ENCODE measurements at regions not wholly inside any gene's neighbourhood (a gene's known extent, or its start where the extent isn't known, plus 50 kb on each side); places are given as distances from the start of the nearest gene placed in this dataset.
A peak's percentile ranks its signal among the peaks of the same experiment; 100 is the strongest.
"Not testable (repeated sequence)": the region's sequence is repeated elsewhere in the genome, so short reads cannot be mapped to it uniquely, and the experiment has no call there.

DNA sequence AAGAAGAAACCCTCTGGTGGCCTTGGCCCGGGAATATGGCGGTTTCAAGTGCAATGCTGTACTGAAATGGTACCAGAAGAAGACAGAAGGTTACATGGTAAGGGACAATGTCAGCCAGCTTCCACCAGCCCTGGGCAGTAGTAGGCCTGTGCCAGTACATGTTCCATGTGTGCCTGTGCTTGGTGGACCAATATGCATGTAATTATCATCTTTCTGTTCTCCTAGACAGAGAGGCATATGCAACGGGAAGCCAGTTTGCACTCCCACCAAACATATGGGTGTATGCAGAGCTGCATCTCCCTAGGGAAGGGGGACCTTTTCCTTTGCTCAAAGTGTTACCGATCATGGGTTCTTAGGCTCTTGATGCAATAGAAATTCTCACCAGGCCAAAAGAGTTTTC is 80.9 kb upstream of the ADORA2B start:
- DNase-seq = not testable (repeated sequence)

DNA sequence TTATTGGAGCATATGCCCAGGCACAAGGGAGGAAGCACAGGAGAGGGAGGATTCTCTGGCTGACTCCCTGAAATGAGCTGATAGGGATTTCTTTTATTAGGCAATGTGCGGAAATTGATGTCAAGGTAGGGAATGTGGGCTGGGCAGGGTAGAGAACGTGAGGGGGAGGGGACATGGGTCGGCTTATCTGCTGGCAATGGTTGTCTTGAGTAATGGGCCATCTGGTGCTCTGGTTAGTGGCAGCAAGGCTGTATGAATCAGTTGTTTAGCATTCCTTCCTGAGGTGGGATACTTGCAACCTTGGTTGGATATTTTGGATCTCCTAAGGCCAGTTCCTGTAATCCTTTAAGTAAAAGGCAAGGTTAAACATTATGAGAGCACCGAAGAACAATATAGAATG is 80.5 kb upstream of the ADORA2B start:
- not testable (repeated sequence) for DNase-seq

DNA sequence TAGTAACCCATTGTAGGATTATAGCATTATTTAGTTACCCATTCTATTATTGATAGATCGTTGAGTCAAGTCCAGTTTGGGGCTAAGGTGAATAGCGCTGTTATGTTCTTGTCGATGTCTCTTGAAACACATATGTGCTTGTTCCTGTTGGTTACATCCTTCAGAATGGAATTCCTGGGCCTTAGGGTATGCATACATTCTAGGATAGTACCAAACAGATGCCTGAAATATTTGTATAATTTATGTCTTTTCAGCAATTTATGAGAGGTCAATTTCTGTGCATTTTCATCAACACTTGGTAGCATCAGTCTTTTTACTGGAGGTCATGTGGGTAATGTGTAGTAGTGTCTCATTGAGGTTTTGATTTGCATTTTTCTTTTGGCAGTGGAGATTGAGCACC is 78.9 kb upstream of the ADORA2B start:
- not testable (repeated sequence) for DNase-seq

DNA sequence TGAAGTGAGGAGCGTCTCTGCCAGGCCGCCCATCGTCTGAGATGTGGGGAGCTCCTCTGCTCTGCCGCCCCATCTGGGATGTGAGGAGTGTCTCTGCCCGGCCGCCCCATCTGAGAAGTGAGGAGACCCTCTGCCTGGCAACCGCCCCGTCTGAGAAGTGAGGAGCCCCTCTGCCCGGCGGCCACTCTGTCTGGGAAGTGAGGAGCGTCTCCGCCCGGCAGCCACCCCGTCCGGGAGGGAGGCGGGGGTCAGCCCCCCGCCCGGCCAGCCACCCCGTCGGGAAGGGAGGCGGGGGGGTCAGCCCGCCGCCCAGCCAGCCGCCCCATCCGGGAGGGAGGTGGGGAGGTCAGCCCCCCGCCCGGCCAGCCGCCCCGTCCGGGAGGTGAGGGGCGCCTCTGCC is 77.6 kb upstream of the ADORA2B start:
- not testable (repeated sequence) for DNase-seq

DNA sequence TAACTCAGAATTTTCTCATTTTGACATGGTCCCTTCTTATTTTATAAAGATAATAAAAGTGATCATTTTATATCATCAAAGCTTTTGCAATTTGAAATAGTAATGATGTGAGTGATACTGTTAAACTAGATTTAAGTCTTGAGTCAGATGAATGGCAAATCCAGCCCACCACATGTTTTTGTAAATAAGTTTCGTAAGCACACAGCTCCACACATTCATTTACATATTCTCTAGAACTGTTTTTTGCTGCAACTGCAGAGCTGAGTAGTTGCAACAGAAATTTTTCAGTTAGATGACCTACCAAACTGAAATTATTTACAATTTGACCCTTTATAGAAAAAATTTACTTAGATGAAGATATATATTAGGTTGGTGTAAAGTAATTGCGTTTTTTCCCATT is 75.1 kb upstream of the ADORA2B start:
- not testable (repeated sequence) for DNase-seq

DNA sequence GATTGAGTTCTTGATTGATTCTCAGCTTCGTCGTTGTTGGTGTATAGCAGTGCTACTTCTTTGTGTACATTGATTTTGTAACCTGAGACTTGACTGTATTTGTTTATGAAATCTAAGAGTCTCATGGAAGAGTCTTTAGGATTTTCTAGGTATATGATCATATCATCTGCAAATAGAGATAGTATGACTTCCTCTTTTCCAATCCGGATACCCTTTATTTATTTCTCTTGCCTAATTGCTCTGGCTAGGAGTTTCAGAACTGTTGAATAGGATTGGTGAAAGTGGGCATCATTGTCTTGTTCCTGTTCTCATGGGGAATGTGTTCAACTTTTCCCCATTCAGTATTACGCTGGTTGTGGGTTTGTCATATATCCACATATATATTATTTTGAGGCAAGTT is 72.3 kb upstream of the ADORA2B start:
- DNase-seq = not testable (repeated sequence)

DNA sequence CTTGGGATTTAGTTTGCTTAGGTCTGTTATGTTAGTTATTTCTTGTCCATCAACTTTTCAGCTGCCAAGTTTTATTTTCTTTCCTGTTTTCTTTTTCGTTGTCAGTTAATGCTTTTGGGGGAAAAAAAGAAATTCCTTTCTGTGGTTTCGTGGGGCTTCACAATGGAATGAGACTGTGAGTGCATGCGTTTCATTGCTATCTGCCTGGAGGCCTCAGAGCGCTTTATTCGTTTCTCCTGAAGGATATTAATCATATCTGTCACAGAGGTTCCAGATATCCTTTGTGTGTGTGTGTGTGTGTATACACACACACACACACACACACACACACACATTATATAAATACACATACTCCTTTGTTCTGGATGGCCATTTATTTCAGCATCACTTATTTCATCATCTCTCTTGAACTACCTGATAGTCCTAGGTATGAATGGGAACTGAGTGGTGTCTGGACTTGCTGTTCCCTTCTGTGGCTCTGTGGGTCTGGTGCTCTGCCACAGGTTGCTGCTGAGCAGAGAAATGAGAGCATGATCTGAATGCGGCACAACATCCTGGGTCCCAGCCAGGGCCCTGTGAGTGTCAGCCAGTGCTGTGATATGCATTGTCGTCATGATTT is 66.9 kb upstream of the ADORA2B start:
- not testable (repeated sequence) for DNase-seq

DNA sequence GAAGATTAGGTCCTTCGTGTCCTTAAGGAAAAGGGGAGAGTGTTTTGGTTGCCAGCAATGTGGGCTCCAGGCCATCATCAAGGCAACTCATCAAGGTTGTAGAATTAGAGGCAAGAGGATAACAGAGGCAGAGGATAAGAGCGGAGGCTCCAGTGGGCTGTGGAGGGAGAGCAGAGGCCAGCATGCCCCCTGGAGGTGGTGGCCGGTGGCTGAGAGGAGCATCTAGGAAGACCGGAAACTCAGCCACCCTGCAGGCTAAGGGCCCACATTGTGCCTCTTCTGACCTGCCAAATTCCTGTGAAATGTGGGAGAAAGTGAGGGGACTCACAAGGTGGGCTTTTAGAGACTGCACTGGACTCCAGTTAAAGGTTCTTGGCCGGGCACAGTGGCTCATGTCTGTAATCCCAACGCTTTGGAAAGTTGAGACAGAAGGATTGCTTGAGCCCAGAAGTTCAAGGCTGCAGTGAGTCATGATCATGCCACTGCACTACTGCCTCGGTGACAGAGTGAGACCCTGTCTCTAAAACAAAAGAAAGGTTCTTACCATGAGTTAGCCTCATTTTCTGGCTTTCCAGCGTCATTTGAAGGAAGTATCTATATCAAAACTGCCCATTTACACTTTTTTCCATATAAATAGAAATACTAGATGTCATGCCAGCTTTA is 62.7 kb upstream of the ADORA2B start:
- no peak for DNase-seq

DNA sequence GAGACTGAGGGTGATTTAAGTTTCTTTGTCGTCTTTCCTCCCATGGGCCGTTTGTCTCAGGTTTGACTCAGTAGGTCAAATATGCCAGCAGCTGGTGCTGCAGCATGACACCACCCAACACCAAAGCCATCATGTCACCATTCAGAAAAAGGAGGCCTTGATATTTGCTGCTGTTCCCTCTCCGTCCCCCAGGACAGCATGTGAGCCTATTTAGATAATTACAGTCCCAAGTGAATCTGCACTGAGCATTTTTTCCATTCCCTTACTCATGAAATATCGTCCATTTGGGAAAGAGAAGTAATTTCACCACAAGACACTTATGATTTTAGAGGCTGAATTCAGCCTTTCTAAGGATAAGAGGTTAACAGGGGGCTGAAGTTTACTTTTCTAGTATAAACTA is 62.2 kb upstream of the ADORA2B start:
- DNase-seq = no peak

DNA sequence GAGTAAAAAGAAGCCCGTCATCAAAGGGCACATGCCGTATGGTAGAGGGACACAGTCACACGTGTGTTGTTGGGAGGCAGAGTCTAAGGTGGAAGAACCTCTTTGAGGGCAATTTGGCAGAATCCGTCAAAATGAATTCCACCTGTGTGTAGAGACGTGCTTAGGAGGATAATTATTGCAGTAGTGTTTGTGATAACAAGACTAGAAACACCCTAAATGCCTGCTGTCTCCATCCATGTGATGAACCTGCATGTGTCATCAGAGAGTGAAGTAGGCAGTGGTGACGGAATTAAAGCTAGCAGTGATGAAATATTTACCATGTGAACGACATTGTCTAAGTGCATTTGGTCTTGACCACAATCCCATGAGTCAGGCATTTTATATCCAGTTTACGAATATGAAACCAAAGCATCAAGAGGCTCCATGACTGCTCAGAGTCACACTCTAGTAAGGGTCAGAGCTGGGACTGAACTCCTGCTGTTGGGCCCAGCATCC is 61.3 kb upstream of the ADORA2B start:
- no peak for DNase-seq

DNA sequence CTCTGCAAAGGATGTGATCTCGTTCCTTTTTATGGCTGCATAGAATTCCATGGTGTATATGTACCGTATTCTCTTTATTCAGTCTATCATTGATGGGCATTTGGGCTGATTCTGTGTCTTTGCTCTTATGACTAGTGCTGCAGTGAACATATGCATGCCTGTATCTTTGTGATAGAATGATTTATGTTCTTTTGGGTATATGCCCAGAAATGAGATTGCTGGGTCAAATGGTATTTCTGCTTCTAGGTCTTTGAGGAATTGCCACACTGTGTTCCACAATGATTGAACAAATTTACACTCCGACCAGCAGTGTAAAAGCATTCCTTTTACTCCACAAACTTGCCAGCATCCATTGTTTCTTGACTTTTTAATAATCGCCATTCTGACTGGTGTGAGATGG is 60.2 kb upstream of the ADORA2B start:
- DNase-seq = no peak

DNA sequence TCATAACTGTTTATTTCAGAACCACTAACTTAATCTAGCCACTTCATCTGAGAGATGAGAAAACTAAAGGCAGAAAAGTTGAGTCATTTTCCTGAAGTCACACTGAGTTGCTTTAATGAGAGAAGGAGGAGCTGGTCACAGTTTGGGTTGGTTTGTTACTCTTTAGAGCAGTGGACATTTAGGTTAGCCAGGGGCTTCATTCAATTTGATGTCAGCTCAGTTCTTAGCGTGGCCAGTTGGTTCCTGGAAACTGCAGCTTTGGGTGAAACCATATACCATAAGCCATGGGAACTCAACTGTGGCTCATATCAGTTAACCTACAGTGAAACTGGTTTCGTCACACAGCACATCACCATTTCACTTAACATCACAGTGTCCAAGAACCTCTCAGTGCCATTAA is 59.2 kb upstream of the ADORA2B start:
- no peak for DNase-seq

DNA sequence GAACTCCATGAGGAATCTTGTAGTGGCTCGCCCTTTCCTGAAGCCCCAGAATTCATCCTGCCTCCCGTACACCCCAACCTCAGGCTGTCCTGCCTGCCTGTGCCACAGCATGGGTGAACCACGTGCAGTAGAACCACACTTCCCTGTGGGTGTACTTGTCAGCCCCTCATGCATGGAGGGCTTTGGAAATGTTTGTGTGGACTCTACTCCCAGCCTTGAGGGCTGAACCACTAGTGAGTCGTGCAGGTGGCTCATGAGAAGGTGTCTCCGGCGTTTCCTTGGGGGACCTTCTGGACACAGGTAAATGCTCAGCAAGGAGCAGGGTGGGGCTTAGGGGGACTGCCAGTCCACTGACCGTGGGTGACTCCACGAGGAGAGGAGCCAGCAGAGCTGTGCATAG is 58.7 kb upstream of the ADORA2B start:
- DNase-seq = no peak

DNA sequence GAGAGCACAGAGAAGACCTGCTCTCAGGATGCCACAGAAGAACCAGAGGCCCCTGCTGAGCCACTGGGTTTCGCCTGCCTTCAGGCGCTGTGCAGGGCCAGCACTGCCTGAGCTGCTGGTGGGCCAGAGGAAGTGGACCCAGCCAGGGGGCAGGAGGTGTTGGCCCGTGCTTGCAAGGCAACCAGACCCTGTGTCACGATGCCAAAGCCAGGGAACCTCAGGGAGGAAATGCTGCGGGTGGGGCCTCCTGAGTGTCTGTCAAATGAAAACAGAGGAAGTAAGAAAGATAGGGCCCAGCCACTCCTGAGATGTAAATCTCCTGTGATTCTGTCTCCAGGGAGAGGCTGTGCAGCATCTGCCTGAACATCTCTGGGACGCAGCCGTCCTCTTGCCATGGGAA is 58.1 kb upstream of the ADORA2B start:
- DNase-seq = peak in 1 of 2 experiments; percentile 11

DNA sequence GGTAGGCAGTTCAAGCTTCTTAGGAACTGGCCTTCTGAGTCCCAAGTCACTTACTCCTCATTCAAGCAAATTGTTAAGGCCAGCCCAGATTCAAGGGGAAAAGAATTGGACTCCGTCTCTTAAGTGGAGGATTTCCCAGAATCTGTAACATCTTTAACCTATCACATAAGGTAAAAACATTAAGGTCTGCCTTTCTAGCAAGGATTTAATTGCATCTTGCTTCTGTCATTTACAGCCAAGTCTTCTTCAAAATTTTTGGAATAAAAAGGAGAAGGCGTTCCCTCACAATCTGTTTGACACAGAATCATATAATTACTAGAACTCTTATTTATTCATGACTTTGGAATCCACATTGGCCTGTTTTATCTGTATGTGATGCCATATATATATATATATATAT is 56.5 kb upstream of the ADORA2B start:
- DNase-seq = no peak

DNA sequence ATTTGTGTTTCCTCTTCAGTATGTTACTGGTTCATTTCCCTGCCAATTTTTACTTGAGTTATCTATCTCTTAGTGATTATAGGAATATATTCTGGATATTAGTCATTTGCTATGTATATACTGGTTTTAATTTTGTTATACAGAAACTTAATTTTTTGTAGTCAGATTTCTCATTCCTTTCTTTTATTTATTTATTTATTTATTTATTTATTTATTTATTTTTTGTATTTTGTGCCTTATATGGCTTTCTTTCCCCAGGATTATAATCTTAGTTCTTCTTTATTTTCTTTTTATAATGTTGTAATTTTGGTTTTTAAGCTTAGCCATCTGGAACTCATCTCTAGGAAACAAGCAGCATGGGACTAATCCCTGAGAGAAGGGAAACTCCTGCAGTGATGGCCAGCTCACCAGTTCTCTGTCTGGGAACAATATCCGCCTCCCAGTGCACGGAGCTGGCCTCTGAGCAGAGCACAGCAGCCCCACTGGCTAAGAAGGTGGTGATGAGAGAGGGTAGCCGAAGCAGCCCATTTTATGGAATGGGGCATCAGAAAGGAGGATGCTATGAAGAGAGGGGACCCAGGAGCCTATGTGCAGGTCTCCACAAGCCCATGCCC is 54.5 kb upstream of the ADORA2B start:
- DNase-seq = no peak

DNA sequence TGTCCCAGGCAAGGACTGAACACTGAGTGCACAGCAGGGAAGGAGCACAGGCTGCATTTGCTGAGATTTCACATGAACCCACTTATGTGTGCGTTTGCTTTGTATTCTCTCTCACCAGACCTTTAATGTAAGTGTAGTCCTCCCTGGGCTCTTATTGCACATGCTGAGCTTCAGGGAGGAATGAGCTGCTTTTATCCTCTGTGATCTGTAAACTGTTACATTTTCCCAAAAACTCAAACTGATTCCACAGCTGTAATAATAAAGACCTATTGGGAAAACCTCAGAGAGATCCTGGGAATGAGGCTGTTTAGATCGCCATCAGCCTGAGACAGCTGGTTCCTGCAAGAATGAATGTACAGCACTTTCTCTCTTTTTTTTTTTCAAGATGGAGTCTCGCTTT is 53.6 kb upstream of the ADORA2B start:
- DNase-seq = no peak

DNA sequence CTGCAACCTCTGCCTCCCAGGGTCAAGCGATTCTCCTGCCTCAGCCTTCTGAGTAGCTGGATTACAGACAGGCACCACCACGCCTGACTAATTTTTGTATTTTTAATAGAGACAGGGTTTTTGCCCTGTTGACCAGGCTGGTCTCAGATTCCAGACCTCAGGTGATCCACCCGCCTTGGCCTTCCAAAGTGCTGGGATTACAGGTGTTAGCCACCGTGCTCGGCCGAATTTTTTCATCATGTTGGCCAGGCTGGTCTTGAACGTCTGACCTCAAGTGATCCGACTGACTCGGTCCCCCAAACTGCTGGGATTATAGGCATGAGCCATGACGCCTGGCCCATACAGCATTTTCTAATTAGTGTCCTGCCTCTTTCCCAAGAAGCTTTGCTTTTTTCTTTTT is 52.7 kb upstream of the ADORA2B start:
- no peak for DNase-seq

DNA sequence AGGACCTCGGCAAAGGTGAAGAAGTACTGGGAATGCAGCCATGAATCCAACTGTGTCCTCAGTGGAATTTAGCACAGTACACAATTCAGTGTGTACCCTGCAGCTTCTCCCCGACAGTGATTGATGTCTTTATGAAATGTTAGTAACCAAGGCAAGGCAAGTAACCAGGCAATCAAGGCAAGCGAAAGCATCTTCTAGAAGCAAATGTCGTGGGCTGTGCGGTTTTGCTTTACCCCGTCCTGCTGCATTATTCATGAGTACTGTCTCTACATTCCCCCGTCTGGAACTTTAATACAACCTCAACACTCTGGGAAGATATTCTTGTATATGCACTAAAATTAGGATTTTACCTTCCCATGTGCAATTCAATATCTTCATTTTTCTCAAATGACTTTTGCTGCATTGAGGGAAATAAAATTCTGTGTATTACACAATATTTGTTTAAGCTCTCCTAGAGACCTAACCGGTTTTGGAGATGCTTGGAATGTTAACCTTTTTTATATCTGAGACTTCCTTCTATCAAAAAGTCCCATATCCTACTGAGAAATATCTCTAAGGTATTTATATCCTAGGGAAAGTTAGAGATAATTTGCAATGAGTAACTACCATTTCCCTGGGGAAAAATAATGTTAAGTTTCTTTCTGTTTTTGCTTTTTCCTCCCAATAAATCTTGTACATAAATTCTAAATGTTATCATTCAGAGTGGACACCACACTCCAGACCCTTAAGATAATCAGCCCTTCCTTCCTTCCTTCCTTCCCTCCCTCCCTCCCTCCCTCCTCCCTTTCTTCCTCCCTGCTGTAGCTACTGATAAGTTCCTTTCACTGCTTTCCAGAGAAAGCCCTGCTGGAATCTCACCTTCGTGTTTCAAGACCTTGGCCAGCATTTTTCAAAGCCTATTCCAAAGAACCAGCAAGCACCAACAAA is 51.9 kb upstream of the ADORA2B start:
- DNase-seq = no peak

DNA sequence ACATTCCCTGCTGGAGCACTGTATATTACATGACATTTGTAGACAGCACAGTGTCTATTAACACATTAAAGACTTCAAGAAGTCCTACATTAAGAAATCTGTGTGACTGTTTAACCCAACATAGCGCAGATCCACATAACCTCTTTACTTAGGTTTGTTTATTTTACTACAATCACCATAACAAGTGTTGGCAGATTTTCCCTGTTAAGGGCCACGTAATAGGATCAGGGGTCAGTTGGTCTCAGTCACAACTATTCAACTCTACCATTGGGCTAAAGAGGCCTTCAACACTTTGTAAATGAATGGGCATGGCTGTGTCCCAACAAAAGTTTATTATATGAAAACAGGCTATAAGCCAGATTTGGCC is 51.3 kb upstream of the ADORA2B start:
- DNase-seq = no peak

DNA sequence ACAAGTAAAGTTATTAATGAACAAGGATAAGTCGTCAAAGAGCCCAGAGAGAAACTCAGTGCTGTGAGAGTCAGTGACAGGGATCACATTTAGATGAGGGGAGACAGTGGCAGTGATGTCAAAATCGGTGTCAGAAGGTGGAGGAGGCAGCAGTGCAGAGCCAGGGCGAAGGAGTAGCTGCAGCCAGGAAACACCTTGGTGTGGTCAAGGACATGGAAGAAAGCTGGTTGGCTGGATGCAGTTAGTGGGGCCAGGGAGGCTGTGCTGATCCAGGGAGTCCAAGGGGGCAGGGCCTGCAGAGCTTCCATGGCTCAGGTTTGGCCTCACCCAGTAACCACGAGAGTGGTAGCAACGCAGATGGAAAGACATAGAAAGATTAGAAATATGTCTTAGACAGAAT is 50.7 kb upstream of the ADORA2B start:
- no peak for DNase-seq

DNA sequence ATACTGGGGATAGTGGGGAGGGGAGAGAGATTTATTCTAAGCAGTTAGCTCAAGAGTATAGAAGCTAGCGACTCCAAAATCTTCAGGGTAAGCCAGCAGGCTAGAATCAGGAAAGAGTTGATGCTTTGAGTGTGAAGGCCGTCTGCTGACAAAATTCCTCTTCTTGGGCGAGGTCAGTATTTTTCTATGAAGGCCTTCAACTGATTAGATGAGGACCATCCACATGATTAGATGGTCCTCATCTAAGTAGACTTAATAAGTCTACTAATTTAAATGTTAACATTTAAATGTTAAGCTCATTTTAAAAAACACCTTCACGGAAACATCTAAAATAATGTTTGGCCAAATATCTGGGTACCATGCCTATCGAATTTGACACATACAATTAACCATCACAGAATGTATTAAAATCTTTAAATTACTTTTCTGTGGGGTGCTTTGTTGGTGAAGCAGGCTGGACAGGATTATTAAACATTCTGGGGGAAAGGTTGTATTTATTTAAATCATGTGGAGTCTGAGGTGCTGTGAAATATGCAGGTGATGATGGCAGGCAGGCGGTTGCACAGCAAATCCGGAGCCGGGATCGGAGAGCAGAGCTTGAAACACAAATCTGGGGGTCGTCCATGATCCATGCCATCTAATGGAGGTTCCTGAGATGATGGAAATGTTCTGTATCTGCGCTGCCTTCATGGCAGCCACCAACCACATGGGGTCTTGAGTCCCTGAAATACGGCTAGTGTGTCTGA is 49.8 kb upstream of the ADORA2B start:
- no peak for DNase-seq
